GM23338 (cell line): ENCODE measurements at regions not wholly inside any gene's neighbourhood (a gene's known extent, or its start where the extent isn't known, plus 50 kb on each side); places are given as distances from the start of the nearest gene placed in this dataset.

Experiments
- ATAC-seq: fragments of 200-7000 bp; cut with Tn5 transposase; 3 replicates; pipeline ENCODE4 v1.9.1; 2020
- DNase-seq: peaks from one replicate; pipeline ENCODE4 v3.0.0-alpha.2; 2015; ENCODE audit warnings: low spot score
- H2AFZ ChIP-seq: fragments of 200-600 bp; sonication (generic); 2 replicates; pipeline ENCODE4 v1.8.0; 2016; ENCODE audit warnings: antibody characterized with exemption, mild to moderate bottlenecking, moderate library complexity
- H3F3A ChIP-seq: fragments of 200-600 bp; sonication (generic); replicated peaks from 2 replicates; pipeline ENCODE4 v1.8.0; 2017; ENCODE audit warnings: antibody characterized with exemption, mixed run types, low read depth
- H3K27ac ChIP-seq: fragments of 200-600 bp; sonication (generic); 2 replicates; pipeline ENCODE4 v1.6.1; 2016; ENCODE audit warnings: low read depth
- H3K27me3 ChIP-seq: fragments of 200-600 bp; sonication (generic); 2 replicates; pipeline ENCODE4 v1.8.0; 2016; ENCODE audit warnings: mild to moderate bottlenecking, mixed run types, moderate library complexity; ENCODE audit not compliant: insufficient read depth
- H3K36me3 ChIP-seq: fragments of 200-600 bp; sonication (generic); 2 replicates; pipeline ENCODE4 v1.8.0; 2016; ENCODE audit warnings: mild to moderate bottlenecking; ENCODE audit not compliant: insufficient read depth
- H3K4me1 ChIP-seq: fragments of 200-600 bp; sonication (generic); 2 replicates; pipeline ENCODE4 v1.8.0; 2016; ENCODE audit warnings: mild to moderate bottlenecking, moderate library complexity; ENCODE audit not compliant: insufficient read depth
- H3K4me2 ChIP-seq: fragments of 200-600 bp; sonication (generic); 2 replicates; pipeline ENCODE4 v1.7.1; 2017; ENCODE audit warnings: mixed run types
- H3K4me3 ChIP-seq: fragments of 200-600 bp; sonication (generic); 2 replicates; pipeline ENCODE4 v1.6.1; 2016; ENCODE audit warnings: mixed run types
- H3K79me2 ChIP-seq: fragments of 200-600 bp; sonication (generic); replicated peaks from 2 replicates; pipeline ENCODE4 v1.8.0; 2017; ENCODE audit warnings: mild to moderate bottlenecking; ENCODE audit not compliant: insufficient read depth
- H3K9me2 ChIP-seq: fragments of 200-600 bp; sonication (generic); 2 replicates; pipeline ENCODE4 v1.8.0; 2017; ENCODE audit not compliant: insufficient read depth
- H4K20me1 ChIP-seq: fragments of 200-600 bp; sonication (generic); replicated peaks from 2 replicates; pipeline ENCODE4 v1.8.0; 2017; ENCODE audit warnings: mild to moderate bottlenecking; ENCODE audit not compliant: insufficient read depth
- H3K27ac Mint-ChIP-seq: 2 replicates; pipeline ENCODE4 v1.8.0; 2020; ENCODE audit warnings: inconsistent platforms, mild to moderate bottlenecking, moderate library complexity, mixed read lengths
- H3K27me3 Mint-ChIP-seq: 3 replicates; pipeline ENCODE4 v1.8.0; 2022; ENCODE audit warnings: low read depth, mild to moderate bottlenecking, moderate library complexity, mixed read lengths, inconsistent platforms; ENCODE audit not compliant: insufficient read depth, poor library complexity
- H3K36me3 Mint-ChIP-seq: 3 replicates; pipeline ENCODE4 v1.8.0; 2021; ENCODE audit warnings: low read depth, mild to moderate bottlenecking, inconsistent platforms, moderate library complexity, mixed read lengths
- H3K4me1 Mint-ChIP-seq: 3 replicates; pipeline ENCODE4 v1.8.0; 2020; ENCODE audit warnings: mild to moderate bottlenecking, inconsistent platforms, mixed read lengths
- H3K4me3 Mint-ChIP-seq: 3 replicates; pipeline ENCODE4 v1.8.0; 2021; ENCODE audit warnings: moderate library complexity, mild to moderate bottlenecking, inconsistent platforms, mixed read lengths
- H3K9me3 Mint-ChIP-seq: 3 replicates; pipeline ENCODE4 v1.8.0; 2020; ENCODE audit warnings: moderate library complexity, mild to moderate bottlenecking, inconsistent platforms, mixed read lengths
- CREB1 ChIP-seq: fragments of 250-450 bp; sonication (Bioruptor Pico); IDR thresholded peaks from 2 replicates; pipeline ENCODE4 v1.5.0; 2020; ENCODE audit warnings: low read depth, mild to moderate bottlenecking, moderate library complexity
- EZH2 ChIP-seq: fragments of 200-600 bp; sonication (generic); IDR thresholded peaks from one replicate; pipeline ENCODE4 v1.8.0; 2017; ENCODE audit warnings: antibody characterized with exemption, mild to moderate bottlenecking, low read depth; ENCODE audit not compliant: unreplicated experiment
- EZH2phosphoT487 ChIP-seq: fragments of 200-600 bp; sonication (generic); IDR thresholded peaks from one replicate; pipeline ENCODE4 v1.8.1; 2018; ENCODE audit warnings: antibody characterized with exemption; ENCODE audit not compliant: unreplicated experiment
- JUNB ChIP-seq: IDR thresholded peaks from one replicate; pipeline ENCODE4 v1.6.1; 2016; ENCODE audit warnings: antibody characterized with exemption; ENCODE audit not compliant: unreplicated experiment
- NANOG ChIP-seq: IDR thresholded peaks from 2 replicates; pipeline ENCODE4 v1.6.1; 2016; ENCODE audit warnings: antibody characterized with exemption, borderline replicate concordance
- POLR2AphosphoS5 ChIP-seq: IDR thresholded peaks from 2 replicates; pipeline ENCODE4 v1.6.1; 2016; ENCODE audit warnings: antibody characterized with exemption, low read depth
- REST ChIP-seq: IDR thresholded peaks from one replicate; pipeline ENCODE4 v1.6.1; 2018; ENCODE audit warnings: antibody characterized with exemption; ENCODE audit not compliant: unreplicated experiment
- STAT1 ChIP-seq: IDR thresholded peaks from one replicate; pipeline ENCODE4 v1.6.1; 2016; ENCODE audit warnings: antibody characterized with exemption; ENCODE audit not compliant: unreplicated experiment
- ZNF114 ChIP-seq: fragments of 250-450 bp; sonication (Bioruptor Pico); IDR thresholded peaks from 2 replicates; pipeline ENCODE4 v1.5.0; 2020; ENCODE audit warnings: mild to moderate bottlenecking, moderate library complexity
- ZNF331 ChIP-seq: fragments of 250-450 bp; sonication (Bioruptor Pico); IDR thresholded peaks from 2 replicates; pipeline ENCODE4 v1.5.0; 2020; ENCODE audit warnings: low read depth, mild to moderate bottlenecking, moderate library complexity
- TF ChIP-seq, protein P1 (sequence below): IDR thresholded peaks from 2 replicates; pipeline ENCODE4 v1.6.1; 2016; ENCODE audit warnings: antibody characterized with exemption
- TF ChIP-seq, protein P2 (sequence below), 2 experiments: fragments of 200-600 bp in 1 of 2; sonication (generic) in 1 of 2; conservative IDR thresholded peaks; 2 replicates each; pipeline versions ENCODE4 v1.5.1 to v1.6.1; 2016 to 2017; ENCODE audit warnings: antibody characterized with exemption in 2 of 2, low read depth in 2 of 2, mild to moderate bottlenecking in 2 of 2, moderate library complexity in 1 of 2
- TF ChIP-seq, protein P3 (sequence below): fragments of 250-450 bp; sonication (Bioruptor Pico); IDR thresholded peaks from 2 replicates; pipeline ENCODE4 v1.5.0; 2020; ENCODE audit warnings: mild to moderate bottlenecking, moderate library complexity

DNA sequence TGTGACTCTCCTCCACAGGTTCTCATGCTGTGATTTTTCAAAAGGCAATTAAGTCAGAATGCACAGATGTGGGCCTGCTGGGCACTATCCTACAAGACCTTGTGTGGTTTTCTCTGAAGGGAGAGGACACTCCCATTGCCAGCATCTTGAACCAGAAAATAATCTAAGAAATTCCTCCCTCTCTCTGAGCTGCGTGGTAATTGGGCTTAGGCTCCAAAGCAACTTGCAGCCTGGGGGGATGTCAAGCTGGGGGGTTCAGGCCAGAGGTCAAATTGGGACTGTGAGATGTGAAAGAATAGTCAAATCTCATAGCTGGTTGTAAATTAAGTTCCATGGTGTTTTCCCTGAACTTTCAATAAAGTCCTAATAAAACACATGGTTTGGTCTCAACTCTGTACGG, 350.6 kb upstream of the SLC7A11 start (continued):
- TF ChIP-seq POLR2AphosphoS5 (no peak), ZNF331 (CRISPR knock-in tag) (no peak)

DNA sequence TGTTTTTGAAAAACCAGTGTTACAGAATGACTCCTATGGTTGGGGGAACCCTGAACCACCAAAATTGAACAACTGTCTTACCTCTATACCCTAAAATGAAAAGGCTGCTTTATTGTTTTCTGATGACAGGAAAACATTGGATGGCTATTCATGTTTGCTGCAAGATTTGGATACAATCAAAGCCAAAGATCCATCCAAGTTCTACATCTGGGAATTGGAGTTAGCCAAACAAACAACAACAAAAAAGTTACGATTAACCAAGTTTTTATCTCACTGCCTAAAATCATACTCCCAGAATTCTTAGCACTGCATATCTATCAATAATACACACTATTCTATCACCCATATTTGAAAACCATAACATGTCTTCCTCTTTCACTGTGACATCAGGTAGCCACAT, 349.7 kb upstream of the SLC7A11 start:
- peaks cover 3% of the 10 kb centered on the region; the same call in 1 of the 3 replicates for H3K4me1 Mint-ChIP-seq
- no peaks in the 10 kb centered on the region for H3K9me3 Mint-ChIP-seq
- H3K36me3 Mint-ChIP-seq: no peaks in the 10 kb centered on the region
- H3K9me2 ChIP-seq: peaks cover 3% of the 10 kb centered on the region; the same call in 1 of the 2 replicates
- no peaks in the 10 kb centered on the region for H3K27me3 Mint-ChIP-seq
- no peak overlapping the region for H3K27ac Mint-ChIP-seq
- H4K20me1 ChIP-seq: no peaks in the 10 kb centered on the region
- DNase-seq (no peak), ATAC-seq (no peak)
- H3K4me3 Mint-ChIP-seq: no peak overlapping the region
- no peaks in the 10 kb centered on the region for H3K79me2 ChIP-seq
- H3K4me2 ChIP-seq: no peak overlapping the region
- no peak overlapping the region for H3K4me3 ChIP-seq
- H3K4me1 ChIP-seq: no peaks in the 10 kb centered on the region
- no peaks in the 10 kb centered on the region for H3K27me3 ChIP-seq
- TF ChIP-seq, protein P1, sequence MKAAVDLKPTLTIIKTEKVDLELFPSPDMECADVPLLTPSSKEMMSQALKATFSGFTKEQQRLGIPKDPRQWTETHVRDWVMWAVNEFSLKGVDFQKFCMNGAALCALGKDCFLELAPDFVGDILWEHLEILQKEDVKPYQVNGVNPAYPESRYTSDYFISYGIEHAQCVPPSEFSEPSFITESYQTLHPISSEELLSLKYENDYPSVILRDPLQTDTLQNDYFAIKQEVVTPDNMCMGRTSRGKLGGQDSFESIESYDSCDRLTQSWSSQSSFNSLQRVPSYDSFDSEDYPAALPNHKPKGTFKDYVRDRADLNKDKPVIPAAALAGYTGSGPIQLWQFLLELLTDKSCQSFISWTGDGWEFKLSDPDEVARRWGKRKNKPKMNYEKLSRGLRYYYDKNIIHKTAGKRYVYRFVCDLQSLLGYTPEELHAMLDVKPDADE: no peak
- TF ChIP-seq STAT1 (no peak), ZNF114 (CRISPR knock-in tag) (no peak), REST (no peak), ZNF331 (CRISPR knock-in tag) (no peak), EZH2 (no peak), JUNB (no peak), NANOG (no peak), CREB1 (CRISPR knock-in tag) (no peak), POLR2AphosphoS5 (no peak), EZH2phosphoT487 (no peak)
- TF ChIP-seq, protein P2, sequence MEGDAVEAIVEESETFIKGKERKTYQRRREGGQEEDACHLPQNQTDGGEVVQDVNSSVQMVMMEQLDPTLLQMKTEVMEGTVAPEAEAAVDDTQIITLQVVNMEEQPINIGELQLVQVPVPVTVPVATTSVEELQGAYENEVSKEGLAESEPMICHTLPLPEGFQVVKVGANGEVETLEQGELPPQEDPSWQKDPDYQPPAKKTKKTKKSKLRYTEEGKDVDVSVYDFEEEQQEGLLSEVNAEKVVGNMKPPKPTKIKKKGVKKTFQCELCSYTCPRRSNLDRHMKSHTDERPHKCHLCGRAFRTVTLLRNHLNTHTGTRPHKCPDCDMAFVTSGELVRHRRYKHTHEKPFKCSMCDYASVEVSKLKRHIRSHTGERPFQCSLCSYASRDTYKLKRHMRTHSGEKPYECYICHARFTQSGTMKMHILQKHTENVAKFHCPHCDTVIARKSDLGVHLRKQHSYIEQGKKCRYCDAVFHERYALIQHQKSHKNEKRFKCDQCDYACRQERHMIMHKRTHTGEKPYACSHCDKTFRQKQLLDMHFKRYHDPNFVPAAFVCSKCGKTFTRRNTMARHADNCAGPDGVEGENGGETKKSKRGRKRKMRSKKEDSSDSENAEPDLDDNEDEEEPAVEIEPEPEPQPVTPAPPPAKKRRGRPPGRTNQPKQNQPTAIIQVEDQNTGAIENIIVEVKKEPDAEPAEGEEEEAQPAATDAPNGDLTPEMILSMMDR (conservative IDR thresholded peaks at IDR 0.05; ENCODE audit: low read depth in 2 of 2): no peak
- TF ChIP-seq, protein P3, sequence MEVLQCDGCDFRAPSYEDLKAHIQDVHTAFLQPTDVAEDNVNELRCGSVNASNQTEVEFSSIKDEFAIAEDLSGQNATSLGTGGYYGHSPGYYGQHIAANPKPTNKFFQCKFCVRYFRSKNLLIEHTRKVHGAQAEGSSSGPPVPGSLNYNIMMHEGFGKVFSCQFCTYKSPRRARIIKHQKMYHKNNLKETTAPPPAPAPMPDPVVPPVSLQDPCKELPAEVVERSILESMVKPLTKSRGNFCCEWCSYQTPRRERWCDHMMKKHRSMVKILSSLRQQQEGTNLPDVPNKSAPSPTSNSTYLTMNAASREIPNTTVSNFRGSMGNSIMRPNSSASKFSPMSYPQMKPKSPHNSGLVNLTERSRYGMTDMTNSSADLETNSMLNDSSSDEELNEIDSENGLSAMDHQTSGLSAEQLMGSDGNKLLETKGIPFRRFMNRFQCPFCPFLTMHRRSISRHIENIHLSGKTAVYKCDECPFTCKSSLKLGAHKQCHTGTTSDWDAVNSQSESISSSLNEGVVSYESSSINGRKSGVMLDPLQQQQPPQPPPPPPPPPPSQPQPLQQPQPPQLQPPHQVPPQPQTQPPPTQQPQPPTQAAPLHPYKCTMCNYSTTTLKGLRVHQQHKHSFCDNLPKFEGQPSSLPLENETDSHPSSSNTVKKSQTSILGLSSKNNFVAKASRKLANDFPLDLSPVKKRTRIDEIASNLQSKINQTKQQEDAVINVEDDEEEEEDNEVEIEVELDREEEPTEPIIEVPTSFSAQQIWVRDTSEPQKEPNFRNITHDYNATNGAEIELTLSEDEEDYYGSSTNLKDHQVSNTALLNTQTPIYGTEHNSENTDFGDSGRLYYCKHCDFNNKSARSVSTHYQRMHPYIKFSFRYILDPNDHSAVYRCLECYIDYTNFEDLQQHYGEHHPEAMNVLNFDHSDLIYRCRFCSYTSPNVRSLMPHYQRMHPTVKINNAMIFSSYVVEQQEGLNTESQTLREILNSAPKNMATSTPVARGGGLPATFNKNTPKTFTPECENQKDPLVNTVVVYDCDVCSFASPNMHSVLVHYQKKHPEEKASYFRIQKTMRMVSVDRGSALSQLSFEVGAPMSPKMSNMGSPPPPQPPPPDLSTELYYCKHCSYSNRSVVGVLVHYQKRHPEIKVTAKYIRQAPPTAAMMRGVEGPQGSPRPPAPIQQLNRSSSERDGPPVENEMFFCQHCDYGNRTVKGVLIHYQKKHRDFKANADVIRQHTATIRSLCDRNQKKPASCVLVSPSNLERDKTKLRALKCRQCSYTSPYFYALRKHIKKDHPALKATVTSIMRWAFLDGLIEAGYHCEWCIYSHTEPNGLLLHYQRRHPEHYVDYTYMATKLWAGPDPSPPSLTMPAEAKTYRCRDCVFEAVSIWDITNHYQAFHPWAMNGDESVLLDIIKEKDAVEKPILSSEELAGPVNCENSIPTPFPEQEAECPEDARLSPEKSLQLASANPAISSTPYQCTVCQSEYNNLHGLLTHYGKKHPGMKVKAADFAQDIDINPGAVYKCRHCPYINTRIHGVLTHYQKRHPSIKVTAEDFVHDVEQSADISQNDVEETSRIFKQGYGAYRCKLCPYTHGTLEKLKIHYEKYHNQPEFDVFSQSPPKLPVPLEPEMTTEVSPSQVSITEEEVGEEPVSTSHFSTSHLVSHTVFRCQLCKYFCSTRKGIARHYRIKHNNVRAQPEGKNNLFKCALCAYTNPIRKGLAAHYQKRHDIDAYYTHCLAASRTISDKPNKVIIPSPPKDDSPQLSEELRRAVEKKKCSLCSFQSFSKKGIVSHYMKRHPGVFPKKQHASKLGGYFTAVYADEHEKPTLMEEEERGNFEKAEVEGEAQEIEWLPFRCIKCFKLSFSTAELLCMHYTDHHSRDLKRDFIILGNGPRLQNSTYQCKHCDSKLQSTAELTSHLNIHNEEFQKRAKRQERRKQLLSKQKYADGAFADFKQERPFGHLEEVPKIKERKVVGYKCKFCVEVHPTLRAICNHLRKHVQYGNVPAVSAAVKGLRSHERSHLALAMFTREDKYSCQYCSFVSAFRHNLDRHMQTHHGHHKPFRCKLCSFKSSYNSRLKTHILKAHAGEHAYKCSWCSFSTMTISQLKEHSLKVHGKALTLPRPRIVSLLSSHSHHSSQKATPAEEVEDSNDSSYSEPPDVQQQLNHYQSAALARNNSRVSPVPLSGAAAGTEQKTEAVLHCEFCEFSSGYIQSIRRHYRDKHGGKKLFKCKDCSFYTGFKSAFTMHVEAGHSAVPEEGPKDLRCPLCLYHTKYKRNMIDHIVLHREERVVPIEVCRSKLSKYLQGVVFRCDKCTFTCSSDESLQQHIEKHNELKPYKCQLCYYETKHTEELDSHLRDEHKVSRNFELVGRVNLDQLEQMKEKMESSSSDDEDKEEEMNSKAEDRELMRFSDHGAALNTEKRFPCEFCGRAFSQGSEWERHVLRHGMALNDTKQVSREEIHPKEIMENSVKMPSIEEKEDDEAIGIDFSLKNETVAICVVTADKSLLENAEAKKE (CRISPR knock-in tag): no peak
- H3K27ac ChIP-seq: no peak overlapping the region
- no peak overlapping the region for H2AFZ ChIP-seq
- no peaks in the 10 kb centered on the region for H3F3A ChIP-seq
- H3K36me3 ChIP-seq: no peaks in the 10 kb centered on the region
